H1 (cell line): ENCODE measurements at regions not wholly inside any gene's neighbourhood (a gene's known extent, or its start where the extent isn't known, plus 50 kb on each side); places are given as distances from the start of the nearest gene placed in this dataset.

ENCODE experiments used
- CTCF ChIA-PET: fragments of 300-600 bp; sonication (Branson Sonifier 250); formaldehyde crosslinking; loops from one replicate; lab custom pipeline; 2021; ENCODE audit not compliant: partially characterized antibody; lab: Charles Lee
- POLR2A ChIA-PET: fragments of 300-600 bp; sonication (Branson Sonifier 250); formaldehyde crosslinking; loops from one replicate; lab custom pipeline; 2021; ENCODE audit warnings: inconsistent platforms; ENCODE audit not compliant: partially characterized antibody; lab: Charles Lee
- DNase-seq, 2 experiments: peaks; one replicate each; pipeline versions ENCODE4 v3.0.0 to v3.0.0-alpha.2; 2010 to 2022; ENCODE audit warnings: low spot score in 2 of 2, low read depth in 1 of 2, mixed read lengths in 1 of 2
- FAIRE-seq: peaks from 2 replicates; lab custom pipeline; 2011; peaks lifted over from hg19 to GRCh38; lab: Jason Lieb, UNC
- H2AFZ ChIP-seq: 2 replicates; pipeline ENCODE4 v1.8.1; 2012; ENCODE audit warnings: low read length, inconsistent platforms
- H2AK5ac ChIP-seq: 2 replicates; pipeline ENCODE4 v1.6.1; 2013; ENCODE audit warnings: low read depth, low read length
- H2BK120ac ChIP-seq: replicated peaks from 2 replicates; pipeline ENCODE3; 2013; ENCODE audit warnings: low read depth, low read length, inconsistent platforms
- H2BK12ac ChIP-seq: 2 replicates; pipeline ENCODE4 v1.6.1; 2013; ENCODE audit warnings: low read depth, low read length
- H2BK15ac ChIP-seq: 2 replicates; pipeline ENCODE4 v1.6.1; 2013; ENCODE audit warnings: low read length
- H2BK20ac ChIP-seq: 2 replicates; pipeline ENCODE4 v1.6.1; 2013; ENCODE audit warnings: low read length
- H2BK5ac ChIP-seq: 2 replicates; pipeline ENCODE4 v1.6.1; 2013; ENCODE audit warnings: low read depth, low read length
- H3K14ac ChIP-seq: 2 replicates; pipeline ENCODE4 v1.6.1; 2013; ENCODE audit warnings: inconsistent platforms; ENCODE audit not compliant: insufficient read length
- H3K18ac ChIP-seq: 2 replicates; pipeline ENCODE4 v1.6.1; 2013; ENCODE audit warnings: low read length; ENCODE audit errors: extremely low read depth
- H3K23ac ChIP-seq: 2 replicates; pipeline ENCODE4 v1.6.1; 2013; ENCODE audit warnings: inconsistent platforms; ENCODE audit not compliant: insufficient read length
- H3K23me2 ChIP-seq: 2 replicates; pipeline ENCODE4 v1.6.1; 2013; ENCODE audit warnings: low read depth, low read length
- H3K27ac ChIP-seq: 2 replicates; pipeline ENCODE4 v1.6.1; 2011; ENCODE audit warnings: low read depth, low read length, inconsistent platforms
- H3K27me3 ChIP-seq, 4 experiments: replicated peaks in 1 of 4; 1 replicate in 1 of 4; 2 replicates in 3 of 4; pipeline versions ENCODE4 v1.6.1 to v1.8.1; 2011 to 2013; ENCODE audit warnings: low read length in 3 of 4, mild to moderate bottlenecking in 3 of 4, inconsistent platforms in 2 of 4, mixed read lengths in 2 of 4, moderate library complexity in 1 of 4; ENCODE audit not compliant: control insufficient read depth in 3 of 4, insufficient read depth in 3 of 4; ENCODE audit errors: extremely low read depth in 1 of 4
- H3K36me3 ChIP-seq, 4 experiments: 2 replicates each; pipeline versions ENCODE4 v1.6.1 to v1.8.1; 2011 to 2013; ENCODE audit warnings: mild to moderate bottlenecking in 4 of 4, low read length in 3 of 4, moderate library complexity in 2 of 4, control low read depth in 1 of 4, inconsistent platforms in 1 of 4; ENCODE audit not compliant: insufficient read depth in 4 of 4, control insufficient read depth in 2 of 4
- H3K4ac ChIP-seq: replicated peaks from 2 replicates; pipeline ENCODE3; 2013; ENCODE audit warnings: low read length, low read depth, mixed read lengths, inconsistent platforms; ENCODE audit not compliant: insufficient read length
- H3K4me1 ChIP-seq, 4 experiments: replicated peaks in 1 of 4; 1 replicate in 1 of 4; 2 replicates in 3 of 4; pipeline versions ENCODE4 v1.6.1 to v1.8.1; 2011 to 2013; ENCODE audit warnings: low read length in 3 of 4, inconsistent platforms in 2 of 4, mixed read lengths in 1 of 4; ENCODE audit not compliant: insufficient read depth in 4 of 4, control insufficient read depth in 3 of 4
- H3K4me2 ChIP-seq, 2 experiments: 2 replicates each; pipeline versions ENCODE4 v1.6.1 to v1.8.1; 2011 to 2013; ENCODE audit warnings: low read depth in 2 of 2, low read length in 2 of 2, control low read depth in 1 of 2, inconsistent platforms in 1 of 2, mild to moderate bottlenecking in 1 of 2; ENCODE audit not compliant: insufficient read depth in 1 of 2
- H3K4me3 ChIP-seq, 4 experiments: fragments of 200-600, 300-600 bp in 1 of 4; sonication (generic), shearing (Covaris generic), sonication (Bioruptor Twin) in 1 of 4; 2 replicates each; pipeline versions ENCODE4 v1.5.1 to v1.8.1; 2011 to 2016; ENCODE audit warnings: low read length in 4 of 4, low read depth in 3 of 4, control low read depth in 2 of 4, inconsistent platforms in 2 of 4, mild to moderate bottlenecking in 2 of 4, mixed read lengths in 1 of 4, moderate library complexity in 1 of 4; ENCODE audit not compliant: insufficient read depth in 2 of 4; ENCODE audit errors: extremely low read depth in 1 of 4
- H3K56ac ChIP-seq: replicated peaks from 2 replicates; pipeline ENCODE3; 2013; ENCODE audit warnings: low read depth, mild to moderate bottlenecking, mixed read lengths, low read length, inconsistent platforms; ENCODE audit not compliant: insufficient read length
- H3K79me1 ChIP-seq: 2 replicates; pipeline ENCODE4 v1.6.1; 2013; ENCODE audit warnings: low read depth, low read length, control low read depth
- H3K79me2 ChIP-seq, 2 experiments: 2 replicates each; pipeline versions ENCODE4 v1.6.1 to v1.8.1; 2012 to 2013; ENCODE audit warnings: low read length in 2 of 2, mild to moderate bottlenecking in 2 of 2, inconsistent platforms in 1 of 2; ENCODE audit not compliant: insufficient read depth in 2 of 2, control insufficient read depth in 1 of 2
- H3K9ac ChIP-seq, 4 experiments: replicated peaks in 1 of 4; 1 replicate in 1 of 4; 2 replicates in 3 of 4; pipeline versions ENCODE4 v1.6.1 to v1.8.1; 2011 to 2013; ENCODE audit warnings: low read depth in 3 of 4, low read length in 3 of 4, control low read depth in 2 of 4, mild to moderate bottlenecking in 2 of 4, moderate library complexity in 2 of 4, inconsistent platforms in 1 of 4; ENCODE audit errors: extremely low read depth in 1 of 4
- H3K9me3 ChIP-seq, 2 experiments: 2 replicates each; pipeline versions ENCODE4 v1.6.1 to v1.8.1; 2012 to 2013; ENCODE audit warnings: mild to moderate bottlenecking in 2 of 2, moderate library complexity in 2 of 2, control low read depth in 1 of 2, inconsistent platforms in 1 of 2, low read depth in 1 of 2, low read length in 1 of 2, mixed read lengths in 1 of 2; ENCODE audit not compliant: insufficient read depth in 2 of 2
- H4K20me1 ChIP-seq, 2 experiments: replicated peaks in 1 of 2; 2 replicates each; pipeline versions ENCODE3 to v1.8.1; 2011 to 2013; ENCODE audit warnings: inconsistent platforms in 2 of 2, low read length in 2 of 2, mild to moderate bottlenecking in 1 of 2; ENCODE audit not compliant: insufficient read depth in 2 of 2, control insufficient read depth in 1 of 2
- H4K5ac ChIP-seq: 2 replicates; pipeline ENCODE4 v1.6.1; 2013; ENCODE audit warnings: low read length, low read depth, mixed read lengths, inconsistent platforms; ENCODE audit not compliant: insufficient read length
- H4K8ac ChIP-seq: 2 replicates; pipeline ENCODE4 v1.8.0; 2013; ENCODE audit warnings: mild to moderate bottlenecking, moderate library complexity, low read length, inconsistent platforms; ENCODE audit not compliant: insufficient read depth; ENCODE audit errors: extremely low read depth
- H4K91ac ChIP-seq: replicated peaks from 2 replicates; pipeline ENCODE3; 2013; ENCODE audit warnings: low read length, mixed read lengths, inconsistent platforms; ENCODE audit not compliant: insufficient read length
- WGBS, 2 experiments: shearing (Covaris generic) in 1 of 2; methylation state at CpG; one replicate each; pipeline versions ENCODE4 v1.1.6 to v1.1.7; 2013 to 2015; ENCODE audit warnings: low lambda C conversion rate in 2 of 2, mixed read lengths in 2 of 2, inconsistent platforms in 1 of 2, low coverage in 1 of 2, missing lambda C conversion rate in 1 of 2; ENCODE audit not compliant: insufficient replicate concordance in 2 of 2, insufficient coverage in 1 of 2, insufficient read length in 1 of 2; ENCODE audit errors: extremely low coverage in 1 of 2, missing lambda C conversion rate in 1 of 2; 5-methylcytosine and 5-hydroxymethylcytosine counted together
- TF ChIP-seq, protein P1 (sequence below): fragments of 300-600 bp; sonication (generic); IDR thresholded peaks from 2 replicates; pipeline ENCODE4 v1.7.1; 2012; ENCODE audit warnings: low read length, moderate library complexity, mild to moderate bottlenecking, inconsistent platforms; ENCODE audit not compliant: insufficient replicate concordance

DNA sequence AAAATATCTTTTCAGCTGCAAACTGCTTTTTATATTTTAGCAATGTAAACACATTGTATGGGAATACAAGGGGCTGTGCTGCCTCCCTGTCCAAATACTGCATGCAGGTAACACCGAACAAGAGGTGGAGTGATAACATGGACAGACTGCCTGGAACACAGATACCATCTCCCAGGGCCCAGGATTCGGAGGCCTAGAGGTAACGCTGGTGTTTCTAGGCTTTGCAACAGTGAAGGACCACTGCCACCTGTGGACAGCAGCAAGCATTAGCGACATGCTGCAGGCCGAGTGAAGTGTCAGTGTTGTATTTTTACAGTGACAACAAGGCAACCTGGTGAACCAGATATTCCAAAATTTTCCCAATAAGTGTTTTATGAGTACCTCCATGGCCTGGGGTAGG, 379.1 kb downstream of the DMRT2 start:
- no peak overlapping the region for H3K4me2 ChIP-seq
- no peak overlapping the region for H2BK20ac ChIP-seq
- H3K79me2 ChIP-seq = no peaks in the 10 kb centered on the region
- no peak overlapping the region for H3K14ac ChIP-seq
- no peak overlapping the region for H2AFZ ChIP-seq
- no peak overlapping the region for H3K27ac ChIP-seq
- ChIA-PET POLR2A (no interaction called here), CTCF (no interaction called here)
- no peaks in the 10 kb centered on the region for H3K27me3 ChIP-seq
- H3K9ac ChIP-seq = no peak overlapping the region
- H3K4ac ChIP-seq = no peak overlapping the region
- H4K8ac ChIP-seq = no peak overlapping the region
- WGBS, 2 experiments = 86% methylated on average over 5 of the region's 5 CpGs; no CpG with 5 or more reads in 1 of the 2 experiments
- no peak overlapping the region for H2AK5ac ChIP-seq
- no peak overlapping the region for H4K91ac ChIP-seq
- H3K23ac ChIP-seq = no peak overlapping the region
- no peak for FAIRE-seq
- no peak overlapping the region for H3K56ac ChIP-seq
- no peaks in the 10 kb centered on the region for H4K20me1 ChIP-seq
- no peaks in the 10 kb centered on the region for H3K79me1 ChIP-seq
- no peak overlapping the region for H4K5ac ChIP-seq
- no peaks in the 10 kb centered on the region for H3K36me3 ChIP-seq
- H2BK5ac ChIP-seq = no peak overlapping the region
- no peaks in the 10 kb centered on the region for H3K4me1 ChIP-seq
- no peak overlapping the region for H2BK120ac ChIP-seq
- no peak overlapping the region for H2BK12ac ChIP-seq
- no peak overlapping the region for H3K4me3 ChIP-seq
- peaks cover 66 to 71% of the 10 kb centered on the region in 2 experiments for H3K9me3 ChIP-seq
- peak in 1 of 2 experiments; percentile 52 for DNase-seq
- H3K18ac ChIP-seq = no peak overlapping the region
- no peaks in the 10 kb centered on the region for H3K23me2 ChIP-seq
- H2BK15ac ChIP-seq = no peak overlapping the region
- TF ChIP-seq, protein P1, sequence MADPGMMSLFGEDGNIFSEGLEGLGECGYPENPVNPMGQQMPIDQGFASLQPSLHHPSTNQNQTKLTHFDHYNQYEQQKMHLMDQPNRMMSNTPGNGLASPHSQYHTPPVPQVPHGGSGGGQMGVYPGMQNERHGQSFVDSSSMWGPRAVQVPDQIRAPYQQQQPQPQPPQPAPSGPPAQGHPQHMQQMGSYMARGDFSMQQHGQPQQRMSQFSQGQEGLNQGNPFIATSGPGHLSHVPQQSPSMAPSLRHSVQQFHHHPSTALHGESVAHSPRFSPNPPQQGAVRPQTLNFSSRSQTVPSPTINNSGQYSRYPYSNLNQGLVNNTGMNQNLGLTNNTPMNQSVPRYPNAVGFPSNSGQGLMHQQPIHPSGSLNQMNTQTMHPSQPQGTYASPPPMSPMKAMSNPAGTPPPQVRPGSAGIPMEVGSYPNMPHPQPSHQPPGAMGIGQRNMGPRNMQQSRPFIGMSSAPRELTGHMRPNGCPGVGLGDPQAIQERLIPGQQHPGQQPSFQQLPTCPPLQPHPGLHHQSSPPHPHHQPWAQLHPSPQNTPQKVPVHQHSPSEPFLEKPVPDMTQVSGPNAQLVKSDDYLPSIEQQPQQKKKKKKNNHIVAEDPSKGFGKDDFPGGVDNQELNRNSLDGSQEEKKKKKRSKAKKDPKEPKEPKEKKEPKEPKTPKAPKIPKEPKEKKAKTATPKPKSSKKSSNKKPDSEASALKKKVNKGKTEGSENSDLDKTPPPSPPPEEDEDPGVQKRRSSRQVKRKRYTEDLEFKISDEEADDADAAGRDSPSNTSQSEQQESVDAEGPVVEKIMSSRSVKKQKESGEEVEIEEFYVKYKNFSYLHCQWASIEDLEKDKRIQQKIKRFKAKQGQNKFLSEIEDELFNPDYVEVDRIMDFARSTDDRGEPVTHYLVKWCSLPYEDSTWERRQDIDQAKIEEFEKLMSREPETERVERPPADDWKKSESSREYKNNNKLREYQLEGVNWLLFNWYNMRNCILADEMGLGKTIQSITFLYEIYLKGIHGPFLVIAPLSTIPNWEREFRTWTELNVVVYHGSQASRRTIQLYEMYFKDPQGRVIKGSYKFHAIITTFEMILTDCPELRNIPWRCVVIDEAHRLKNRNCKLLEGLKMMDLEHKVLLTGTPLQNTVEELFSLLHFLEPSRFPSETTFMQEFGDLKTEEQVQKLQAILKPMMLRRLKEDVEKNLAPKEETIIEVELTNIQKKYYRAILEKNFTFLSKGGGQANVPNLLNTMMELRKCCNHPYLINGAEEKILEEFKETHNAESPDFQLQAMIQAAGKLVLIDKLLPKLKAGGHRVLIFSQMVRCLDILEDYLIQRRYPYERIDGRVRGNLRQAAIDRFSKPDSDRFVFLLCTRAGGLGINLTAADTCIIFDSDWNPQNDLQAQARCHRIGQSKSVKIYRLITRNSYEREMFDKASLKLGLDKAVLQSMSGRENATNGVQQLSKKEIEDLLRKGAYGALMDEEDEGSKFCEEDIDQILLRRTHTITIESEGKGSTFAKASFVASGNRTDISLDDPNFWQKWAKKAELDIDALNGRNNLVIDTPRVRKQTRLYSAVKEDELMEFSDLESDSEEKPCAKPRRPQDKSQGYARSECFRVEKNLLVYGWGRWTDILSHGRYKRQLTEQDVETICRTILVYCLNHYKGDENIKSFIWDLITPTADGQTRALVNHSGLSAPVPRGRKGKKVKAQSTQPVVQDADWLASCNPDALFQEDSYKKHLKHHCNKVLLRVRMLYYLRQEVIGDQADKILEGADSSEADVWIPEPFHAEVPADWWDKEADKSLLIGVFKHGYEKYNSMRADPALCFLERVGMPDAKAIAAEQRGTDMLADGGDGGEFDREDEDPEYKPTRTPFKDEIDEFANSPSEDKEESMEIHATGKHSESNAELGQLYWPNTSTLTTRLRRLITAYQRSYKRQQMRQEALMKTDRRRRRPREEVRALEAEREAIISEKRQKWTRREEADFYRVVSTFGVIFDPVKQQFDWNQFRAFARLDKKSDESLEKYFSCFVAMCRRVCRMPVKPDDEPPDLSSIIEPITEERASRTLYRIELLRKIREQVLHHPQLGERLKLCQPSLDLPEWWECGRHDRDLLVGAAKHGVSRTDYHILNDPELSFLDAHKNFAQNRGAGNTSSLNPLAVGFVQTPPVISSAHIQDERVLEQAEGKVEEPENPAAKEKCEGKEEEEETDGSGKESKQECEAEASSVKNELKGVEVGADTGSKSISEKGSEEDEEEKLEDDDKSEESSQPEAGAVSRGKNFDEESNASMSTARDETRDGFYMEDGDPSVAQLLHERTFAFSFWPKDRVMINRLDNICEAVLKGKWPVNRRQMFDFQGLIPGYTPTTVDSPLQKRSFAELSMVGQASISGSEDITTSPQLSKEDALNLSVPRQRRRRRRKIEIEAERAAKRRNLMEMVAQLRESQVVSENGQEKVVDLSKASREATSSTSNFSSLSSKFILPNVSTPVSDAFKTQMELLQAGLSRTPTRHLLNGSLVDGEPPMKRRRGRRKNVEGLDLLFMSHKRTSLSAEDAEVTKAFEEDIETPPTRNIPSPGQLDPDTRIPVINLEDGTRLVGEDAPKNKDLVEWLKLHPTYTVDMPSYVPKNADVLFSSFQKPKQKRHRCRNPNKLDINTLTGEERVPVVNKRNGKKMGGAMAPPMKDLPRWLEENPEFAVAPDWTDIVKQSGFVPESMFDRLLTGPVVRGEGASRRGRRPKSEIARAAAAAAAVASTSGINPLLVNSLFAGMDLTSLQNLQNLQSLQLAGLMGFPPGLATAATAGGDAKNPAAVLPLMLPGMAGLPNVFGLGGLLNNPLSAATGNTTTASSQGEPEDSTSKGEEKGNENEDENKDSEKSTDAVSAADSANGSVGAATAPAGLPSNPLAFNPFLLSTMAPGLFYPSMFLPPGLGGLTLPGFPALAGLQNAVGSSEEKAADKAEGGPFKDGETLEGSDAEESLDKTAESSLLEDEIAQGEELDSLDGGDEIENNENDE = no peak
